Glomerular visceral epithelial cell (primary cell): ENCODE measurements at regions not wholly inside any gene's neighbourhood (a gene's known extent, or its start where the extent isn't known, plus 50 kb on each side); places are given as distances from the start of the nearest gene placed in this dataset.

Experiments used
- DNase-seq: peaks from one replicate; pipeline ENCODE4 v3.0.0-alpha.2; 2016; ENCODE audit errors: extremely low spot score

GRCh38 chr2:37782155-37782673 lies 110.8 kb upstream of the CDC42EP3 start:
- no peak for DNase-seq

- no peak for DNase-seq
Measured at GRCh38 chr2:37782721-37783371, 111.4 kb upstream of the CDC42EP3 start.

GRCh38 chr2:37783545-37783944 lies 112.1 kb upstream of the CDC42EP3 start:
- no peak for DNase-seq

GRCh38 chr2:37784071-37784758 lies 112.8 kb upstream of the CDC42EP3 start:
- no peak for DNase-seq

- DNase-seq, result no peak
Measured at GRCh38 chr2:37784759-37785149, 113.3 kb upstream of the CDC42EP3 start.

GRCh38 chr2:37786191-37786698 lies 114.8 kb upstream of the CDC42EP3 start:
- no peak for DNase-seq

GRCh38 chr2:37786854-37787253 lies 115.4 kb upstream of the CDC42EP3 start:
- peak; percentile 78 for DNase-seq

- DNase-seq, result no peak
Measured at GRCh38 chr2:37788602-37789209, 117.3 kb upstream of the CDC42EP3 start.

- no peak for DNase-seq
Measured at GRCh38 chr2:37790019-37790418, 118.6 kb upstream of the CDC42EP3 start.

- no peak for DNase-seq
Measured at GRCh38 chr2:37790462-37790861, 119.0 kb upstream of the CDC42EP3 start.

- DNase-seq, result no peak
Measured at GRCh38 chr2:37792366-37792765, 120.9 kb upstream of the CDC42EP3 start.

GRCh38 chr2:37793004-37793403 lies 121.6 kb upstream of the CDC42EP3 start:
- DNase-seq, result no peak

- no peak for DNase-seq
Measured at GRCh38 chr2:37794717-37795116, 123.3 kb upstream of the CDC42EP3 start.

- DNase-seq, result no peak
Measured at GRCh38 chr2:37795456-37795855, 124.0 kb upstream of the CDC42EP3 start.

- DNase-seq, result peak; percentile 61
Measured at GRCh38 chr2:37795938-37796337, 124.5 kb upstream of the CDC42EP3 start.

GRCh38 chr2:37796481-37796880 lies 125.0 kb upstream of the CDC42EP3 start:
- no peak for DNase-seq

- no peak for DNase-seq
Measured at GRCh38 chr2:37797081-37797480, 125.6 kb upstream of the CDC42EP3 start.

- DNase-seq, result no peak
Measured at GRCh38 chr2:37798315-37799005, 126.6 kb upstream of the RMDN2 start.

- no peak for DNase-seq
Measured at GRCh38 chr2:37800176-37800858, 124.8 kb upstream of the RMDN2 start.

- DNase-seq, result no peak
Measured at GRCh38 chr2:37802211-37802752, 122.8 kb upstream of the RMDN2 start.

GRCh38 chr2:37802899-37803379 lies 122.1 kb upstream of the RMDN2 start:
- peak; percentile 76 for DNase-seq
